GM12878 (cell line): ENCODE measurements at regions not wholly inside any gene's neighbourhood (a gene's known extent, or its start where the extent isn't known, plus 50 kb on each side); places are given as distances from the start of the nearest gene placed in this dataset.

Experiments
- ATAC-seq: fragments of 200-7000 bp; cut with Tn5 transposase; 3 replicates; pipeline ENCODE4 v1.9.1; 2020; ENCODE audit warnings: mild to moderate bottlenecking, moderate library complexity
- BruUV-seq: library from RNA; stranded (reverse); fragments of 400-500 nt; replicated peaks from 2 replicates; lab custom pipeline; 2021; lab: Mats Ljungman, UMichigan
- CTCF ChIA-PET: fragments of 300-600 bp; sonication (Branson Sonifier 250); formaldehyde crosslinking; extraction: SDS; loops from one replicate; lab custom pipeline; 2021; ENCODE audit warnings: inconsistent platforms; lab: Yijun Ruan, JAX
- POLR2A ChIA-PET: fragments of 350-600 bp; formaldehyde crosslinking; extraction: SDS; loops from one replicate; lab custom pipeline; 2021; ENCODE audit warnings: inconsistent platforms; lab: Charles Lee
- RAD21 ChIA-PET: fragments of 300-600 bp; sonication (Branson Sonifier 250); formaldehyde crosslinking; loops from one replicate; lab custom pipeline; 2023; ENCODE audit warnings: antibody characterized with exemption; ENCODE audit not compliant: unreplicated experiment; lab: Charles Lee
- SMC1A ChIA-PET: fragments of 300-600 bp; sonication (Branson Sonifier 250); formaldehyde crosslinking; loops from one replicate; lab custom pipeline; 2023; ENCODE audit not compliant: unreplicated experiment, uncharacterized antibody; lab: Charles Lee
- DNase-seq: peaks from one replicate; pipeline ENCODE4 v3.0.0-alpha.2; 2011; ENCODE audit warnings: low read depth, low spot score
- FAIRE-seq: peaks from 3 replicates; lab custom pipeline; 2011; peaks lifted over from hg19 to GRCh38; lab: Jason Lieb, UNC
- H2AFZ ChIP-seq: 2 replicates; pipeline ENCODE4 v1.6.0; 2011; ENCODE audit warnings: low read depth, low read length, control low read depth; ENCODE audit not compliant: control insufficient read depth
- H3K27ac ChIP-seq: 2 replicates; pipeline ENCODE4 v1.5.1; 2011; ENCODE audit warnings: control low read depth; ENCODE audit not compliant: control insufficient read depth, insufficient read depth
- H3K27me3 ChIP-seq, 2 experiments: replicated peaks in 1 of 2; 2 replicates each; pipeline versions ENCODE4 v1.6.0 to v1.6.1; 2011; ENCODE audit warnings: low read length in 1 of 2; ENCODE audit not compliant: control insufficient read depth in 2 of 2, insufficient read depth in 2 of 2
- H3K36me3 ChIP-seq, 2 experiments: 2 replicates each; pipeline ENCODE4 v1.5.1; 2011; ENCODE audit warnings: low read length in 1 of 2; ENCODE audit not compliant: control insufficient read depth in 2 of 2, insufficient read depth in 2 of 2
- H3K4me1 ChIP-seq: 2 replicates; pipeline ENCODE4 v1.6.1; 2011; ENCODE audit warnings: mild to moderate bottlenecking, low read length, moderate library complexity, mixed read lengths; ENCODE audit not compliant: control insufficient read depth, insufficient read depth
- H3K4me2 ChIP-seq: 2 replicates; pipeline ENCODE4 v1.6.0; 2011; ENCODE audit warnings: control low read depth; ENCODE audit not compliant: control insufficient read depth, insufficient read depth
- H3K4me3 ChIP-seq: fragments of 200-600 bp; sonication (generic); 2 replicates; pipeline ENCODE4 v1.5.1; 2016
- H3K79me2 ChIP-seq: 2 replicates; pipeline ENCODE4 v1.6.0; 2011; ENCODE audit warnings: low read length; ENCODE audit not compliant: control insufficient read depth, insufficient read depth
- H3K9ac ChIP-seq: 2 replicates; pipeline ENCODE4 v1.8.0; 2011; ENCODE audit warnings: low read length, control low read depth, mixed read lengths; ENCODE audit not compliant: control insufficient read depth, insufficient read depth
- H3K9me3 ChIP-seq: replicated peaks from 3 replicates; pipeline ENCODE4 v1.5.1; 2011; ENCODE audit warnings: mild to moderate bottlenecking, low read length; ENCODE audit not compliant: control insufficient read depth, insufficient read depth
- H4K20me1 ChIP-seq: 2 replicates; pipeline ENCODE4 v1.6.0; 2011; ENCODE audit not compliant: control insufficient read depth, insufficient read depth
- ATF2 ChIP-seq: IDR thresholded peaks from 2 replicates; pipeline ENCODE4 v1.6.1; 2012; ENCODE audit warnings: low read length, inconsistent platforms
- BCL11A ChIP-seq: IDR thresholded peaks from 2 replicates; pipeline ENCODE4 v1.6.1; 2011; ENCODE audit warnings: low read depth, low read length
- CHD1 ChIP-seq: IDR thresholded peaks from 2 replicates; pipeline ENCODE4 v1.6.1; 2012; ENCODE audit warnings: low read depth, low read length, improper control_type of control experiment
- CREB1 ChIP-seq: IDR thresholded peaks from 2 replicates; pipeline ENCODE4 v1.6.1; 2012; ENCODE audit warnings: low read depth, mild to moderate bottlenecking, inconsistent platforms
- GATAD2B ChIP-seq: fragments of 450-650 bp; conservative IDR thresholded peaks from 2 replicates; pipeline ENCODE4 v1.6.1; 2017; ENCODE audit warnings: low read depth, mild to moderate bottlenecking, moderate library complexity
- NFXL1 ChIP-seq: fragments of 450-650 bp; IDR thresholded peaks from 2 replicates; pipeline ENCODE4 v1.6.1; 2017; ENCODE audit warnings: antibody characterized with exemption, mild to moderate bottlenecking, borderline replicate concordance
- NFYB ChIP-seq: IDR thresholded peaks from 2 replicates; pipeline ENCODE4 v1.6.1; 2011; ENCODE audit warnings: low read depth, mild to moderate bottlenecking, low read length, improper control_type of control experiment, moderate library complexity; ENCODE audit not compliant: insufficient read depth
- PBX3 ChIP-seq: IDR thresholded peaks from 2 replicates; pipeline ENCODE4 v1.6.1; 2011; ENCODE audit warnings: mild to moderate bottlenecking, low read depth, low read length, moderate library complexity; ENCODE audit not compliant: insufficient replicate concordance
- POLR2A ChIP-seq: IDR thresholded peaks from 2 replicates; pipeline ENCODE4 v1.6.1; 2011; ENCODE audit warnings: low read depth, mild to moderate bottlenecking, low read length
- RELB ChIP-seq: fragments of 450-650 bp; IDR thresholded peaks from 2 replicates; pipeline ENCODE4 v1.6.1; 2017; ENCODE audit warnings: low read depth, mild to moderate bottlenecking, moderate library complexity
- SMC3 ChIP-seq: IDR thresholded peaks from 2 replicates; pipeline ENCODE4 v1.6.1; 2011; ENCODE audit warnings: low read length, improper control_type of control experiment, borderline replicate concordance
- SREBF1 ChIP-seq: IDR thresholded peaks from 2 replicates; pipeline ENCODE4 v1.6.1; 2012; ENCODE audit warnings: mild to moderate bottlenecking, low read length
- TBL1XR1 ChIP-seq: IDR thresholded peaks from 2 replicates; pipeline ENCODE4 v1.6.1; 2012; ENCODE audit warnings: low read depth, low read length, improper control_type of control experiment
- USF1 ChIP-seq: IDR thresholded peaks from 2 replicates; pipeline ENCODE4 v1.6.1; 2011; ENCODE audit warnings: borderline replicate concordance, low read depth, mild to moderate bottlenecking, moderate library complexity, mixed read lengths, low read length; ENCODE audit not compliant: insufficient read depth; ENCODE audit errors: extremely low read length
- YBX1 ChIP-seq: fragments of 450-650 bp; IDR thresholded peaks from 2 replicates; pipeline ENCODE4 v1.6.1; 2016; ENCODE audit warnings: antibody characterized with exemption
- ZBTB40 ChIP-seq: fragments of 450-650 bp; IDR thresholded peaks from 2 replicates; pipeline ENCODE4 v1.6.1; 2016; ENCODE audit warnings: mild to moderate bottlenecking, moderate library complexity, borderline replicate concordance
- ZNF24 ChIP-seq: fragments of 450-650 bp; IDR thresholded peaks from 2 replicates; pipeline ENCODE4 v1.6.1; 2017; ENCODE audit warnings: antibody characterized with exemption, mild to moderate bottlenecking
- WGBS: methylation state at CpG from one replicate; pipeline ENCODE4 v1.1.6; 2016; ENCODE audit warnings: low lambda C conversion rate; ENCODE audit not compliant: insufficient replicate concordance, insufficient coverage; ENCODE audit errors: missing lambda C conversion rate; 5-methylcytosine and 5-hydroxymethylcytosine counted together
- in situ Hi-C: fragments of 300-500 bp; cut with MboI; formaldehyde crosslinking; loops from 9 replicates; pipeline ENCODE4 v1.14.3; 2018; ENCODE audit warnings: mixed read lengths
- intact Hi-C: fragments of 100-400 bp; cut with micrococcal nuclease; formaldehyde crosslinking; loops from one replicate; pipeline ENCODE4 v1.14.2; 2022; ENCODE audit not compliant: unreplicated experiment

- ChIA-PET POLR2A (no interaction called here), CTCF (no interaction called here), SMC1A (no interaction called here), RAD21 (no interaction called here)
- TF ChIP-seq RELB (no peak), BCL11A (no peak), SMC3 (no peak), PBX3 (no peak), USF1 (no peak), GATAD2B (no peak), CREB1 (no peak), POLR2A (no peak), SREBF1 (no peak), CHD1 (no peak), ZBTB40 (no peak), TBL1XR1 (no peak), ZNF24 (no peak), YBX1 (no peak), NFYB (no peak), ATF2 (no peak), NFXL1 (no peak)
- no peak overlapping the region for H3K9ac ChIP-seq
- no peaks in the 10 kb centered on the region for H3K36me3 ChIP-seq
- no peak overlapping the region for H3K4me2 ChIP-seq
- BruUV-seq, result no TSS peak
- DNase-seq (no peak), ATAC-seq (no peak), FAIRE-seq (no peak)
- no peak overlapping the region for H2AFZ ChIP-seq
- no peaks in the 10 kb centered on the region for H3K27me3 ChIP-seq
- H3K9me3 ChIP-seq, result no peaks in the 10 kb centered on the region
- WGBS, result 26% methylated on average over 5 of the region's 5 CpGs
- intact Hi-C loops (no loop called here), in situ Hi-C loops (no loop called here)
- H3K4me3 ChIP-seq, result no peak overlapping the region
- no peaks in the 10 kb centered on the region for H4K20me1 ChIP-seq
- H3K79me2 ChIP-seq, result no peaks in the 10 kb centered on the region
- no peak overlapping the region for H3K27ac ChIP-seq
- no peaks in the 10 kb centered on the region for H3K4me1 ChIP-seq
Observed at GRCh38 chr10:109306698-109307097, 616.6 kb downstream of the XPNPEP1 start.
